GM19025 (cell line): ENCODE measurements at regions not wholly inside any gene's neighbourhood (a gene's known extent, or its start where the extent isn't known, plus 50 kb on each side); places are given as distances from the start of the nearest gene placed in this dataset.
A peak's percentile ranks its signal among the peaks of the same experiment; 100 is the strongest.
"Not testable (repeated sequence)": the region's sequence is repeated elsewhere in the genome, so short reads cannot be mapped to it uniquely, and the experiment has no call there.

Experiments
- ATAC-seq: cut with Tn5 transposase; IDR thresholded peaks from one replicate; pipeline ENCODE4 v1.9.1; 2021; ENCODE audit warnings: mild to moderate bottlenecking, low read depth, moderate library complexity; ENCODE audit not compliant: unreplicated experiment

DNA sequence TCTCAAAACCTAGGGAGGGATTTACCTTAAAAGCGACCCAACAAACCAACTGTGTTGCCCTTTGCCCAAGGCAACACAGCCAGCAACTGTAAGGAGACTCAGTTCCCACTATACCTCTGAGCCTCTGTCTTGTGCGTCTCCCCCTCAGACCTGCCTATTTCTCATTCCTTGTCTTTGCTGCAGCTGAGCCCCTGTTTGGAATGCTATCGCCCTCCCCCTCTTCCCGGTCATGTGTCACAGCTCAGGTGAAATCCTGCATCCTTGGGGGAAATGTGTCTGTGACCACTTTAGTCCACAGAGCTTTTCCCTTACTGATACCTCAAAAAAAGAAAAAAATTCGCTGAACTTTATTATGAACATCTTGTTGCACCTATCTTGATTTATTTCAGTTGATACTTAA, 52.0 kb upstream of the LRIG1 start:
- ATAC-seq, result no peak

DNA sequence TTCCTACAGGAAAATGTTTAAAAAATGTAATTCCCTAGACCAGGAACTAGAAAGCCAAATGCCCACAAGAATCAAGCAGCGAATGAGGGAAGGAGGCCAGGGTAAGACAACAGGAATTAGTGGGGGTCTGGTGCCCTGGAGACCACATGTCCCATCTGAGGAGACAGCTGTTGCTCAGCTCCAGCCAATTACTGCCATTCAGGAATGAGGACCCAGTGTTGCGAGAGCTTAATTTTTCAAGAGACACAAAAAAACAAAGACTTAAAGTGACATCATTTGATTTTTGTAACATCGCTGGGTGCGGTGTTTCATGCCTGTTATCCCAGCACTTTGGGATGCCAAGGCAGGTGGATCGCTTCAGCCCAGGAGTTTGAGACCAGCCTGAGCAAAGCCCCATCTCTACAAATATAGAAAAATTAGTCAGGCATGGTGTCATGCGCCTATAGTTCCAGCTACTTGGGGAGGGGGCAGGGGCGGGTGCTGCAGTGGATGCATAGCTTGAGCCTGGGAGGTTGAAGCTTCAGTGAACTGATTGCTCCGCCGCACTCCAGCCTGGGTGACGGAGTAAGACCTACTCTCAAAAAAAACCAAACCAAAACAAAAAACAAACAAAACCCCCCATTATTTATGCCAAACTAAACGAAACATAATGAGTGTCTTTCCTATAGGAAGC, 52.8 kb upstream of the LRIG1 start:
- ATAC-seq, result no peak

DNA sequence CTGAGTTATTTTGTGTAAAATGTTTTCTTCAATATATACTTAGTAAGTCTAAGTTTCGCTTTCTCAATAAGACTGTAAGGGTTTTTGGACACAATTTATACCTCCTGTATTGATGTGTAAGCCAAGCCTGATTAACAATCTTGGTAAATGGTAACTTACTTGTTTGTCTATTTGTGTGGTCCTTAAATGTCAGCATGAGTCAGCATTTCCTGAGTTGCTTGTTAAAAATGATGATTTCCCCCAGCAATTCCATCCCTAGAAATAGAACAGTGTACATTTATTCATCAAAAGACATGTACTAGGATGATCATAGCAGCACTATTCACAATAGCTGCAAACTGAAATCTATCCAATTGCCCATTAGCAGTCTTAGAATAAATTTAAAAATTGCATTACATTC, 53.4 kb upstream of the LRIG1 start:
- ATAC-seq, result no peak

DNA sequence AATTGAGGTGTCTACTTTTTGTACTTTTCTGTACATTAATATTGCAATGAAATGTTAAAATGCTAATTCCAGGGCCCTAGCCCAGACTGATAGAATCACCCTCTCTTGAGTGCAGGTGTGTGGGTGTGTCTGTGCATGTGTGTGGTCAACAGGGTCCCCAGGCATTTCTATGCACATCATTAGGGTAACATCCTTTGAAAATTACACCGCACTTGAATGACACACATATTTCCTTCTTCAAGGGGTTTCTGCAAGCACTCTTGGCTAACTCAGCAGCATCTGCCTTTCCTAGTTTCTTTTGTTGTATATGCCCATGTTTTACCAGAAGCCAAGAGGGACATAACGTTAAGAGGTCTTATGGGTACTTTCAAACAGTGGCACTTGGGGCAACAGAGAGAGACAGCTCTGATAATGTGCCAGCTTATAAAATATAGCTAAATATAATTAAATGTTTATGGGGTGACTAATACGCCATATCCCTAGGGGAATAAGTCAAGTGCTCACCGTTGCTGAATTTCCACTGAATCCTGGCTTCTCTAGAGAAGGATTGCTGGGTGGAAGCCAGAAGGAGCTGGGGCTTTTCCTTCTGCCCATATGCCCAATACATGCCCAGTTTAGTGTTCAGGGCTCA, 54.5 kb upstream of the LRIG1 start:
- no peak for ATAC-seq

DNA sequence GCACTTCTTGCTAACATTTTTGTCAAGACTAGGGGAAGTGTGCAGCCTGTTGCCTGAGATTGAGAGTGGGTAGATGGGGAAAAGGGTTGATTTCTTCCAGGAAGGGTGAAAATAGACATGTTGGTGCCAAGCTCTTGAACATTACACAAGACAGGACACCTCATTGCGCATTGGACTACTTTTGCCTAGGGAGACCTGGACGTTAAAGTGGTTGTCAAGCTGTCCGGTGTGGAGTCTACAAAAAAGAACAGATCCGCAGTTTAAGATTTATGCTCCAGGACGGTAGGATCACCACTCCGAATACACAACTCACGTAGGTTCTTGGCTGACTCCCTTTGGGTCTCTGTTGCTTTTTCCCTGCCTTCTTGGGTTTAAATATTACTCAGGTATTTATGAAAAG, 56.3 kb upstream of the LRIG1 start:
- ATAC-seq, result no peak

DNA sequence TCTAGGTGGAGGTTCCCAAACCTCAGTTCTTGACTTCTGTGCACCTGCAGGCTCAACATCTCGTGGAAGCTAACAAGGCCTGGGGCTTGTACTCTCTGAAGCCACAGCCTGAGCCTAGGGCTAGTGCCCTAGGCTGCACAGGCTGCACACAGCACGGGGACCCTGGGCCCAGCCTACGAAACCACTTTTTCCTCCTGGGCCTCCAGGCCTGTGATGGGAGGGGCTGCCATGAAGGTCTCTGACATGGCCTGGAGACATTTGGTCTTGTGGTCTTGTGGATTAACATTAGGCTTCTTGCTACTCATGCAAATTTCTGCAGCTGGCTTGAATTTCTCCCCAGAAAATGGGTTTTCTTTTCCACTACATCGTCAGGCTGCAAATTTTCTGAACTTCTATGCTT, 59.1 kb upstream of the LRIG1 start:
- ATAC-seq, result not testable (repeated sequence)

DNA sequence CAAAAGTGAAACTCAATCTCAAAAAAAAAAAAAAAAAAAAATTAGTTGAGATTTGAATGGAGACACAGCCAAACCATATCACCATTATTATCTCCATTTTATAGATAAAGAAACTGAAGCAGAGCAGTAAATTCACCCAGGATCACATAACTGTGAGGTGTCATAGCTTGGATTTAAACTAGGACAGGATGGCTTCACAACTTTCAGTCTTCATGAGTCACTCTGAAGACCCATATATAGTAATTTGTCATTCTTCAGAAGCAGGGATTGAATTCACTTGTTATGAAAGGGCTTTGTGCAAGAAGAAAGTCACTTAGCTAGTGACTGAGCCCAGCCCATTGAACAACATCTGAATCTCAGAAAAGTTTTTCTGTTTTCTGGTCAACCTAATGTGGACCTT, 60.5 kb upstream of the LRIG1 start:
- ATAC-seq, result no peak

DNA sequence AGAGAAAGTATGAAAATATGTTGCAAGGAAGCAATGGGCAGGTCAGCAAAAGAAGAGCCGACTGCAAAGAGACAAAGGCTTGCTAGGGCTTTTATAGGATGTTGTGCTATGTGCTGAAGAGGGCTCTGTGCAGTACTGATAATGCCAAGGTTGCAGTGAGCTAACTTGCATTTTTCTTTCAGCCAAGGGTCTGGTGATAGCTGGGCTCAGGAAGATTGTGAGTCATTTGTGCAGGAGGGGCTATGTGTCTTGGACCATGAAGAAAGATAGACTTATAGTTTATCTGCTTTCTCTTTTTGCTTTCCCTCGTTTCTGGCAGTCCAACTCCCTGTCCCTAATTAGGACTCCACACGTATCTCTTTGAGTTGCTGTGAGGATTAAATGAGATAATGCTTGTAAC, 64.5 kb upstream of the LRIG1 start:
- no peak for ATAC-seq

DNA sequence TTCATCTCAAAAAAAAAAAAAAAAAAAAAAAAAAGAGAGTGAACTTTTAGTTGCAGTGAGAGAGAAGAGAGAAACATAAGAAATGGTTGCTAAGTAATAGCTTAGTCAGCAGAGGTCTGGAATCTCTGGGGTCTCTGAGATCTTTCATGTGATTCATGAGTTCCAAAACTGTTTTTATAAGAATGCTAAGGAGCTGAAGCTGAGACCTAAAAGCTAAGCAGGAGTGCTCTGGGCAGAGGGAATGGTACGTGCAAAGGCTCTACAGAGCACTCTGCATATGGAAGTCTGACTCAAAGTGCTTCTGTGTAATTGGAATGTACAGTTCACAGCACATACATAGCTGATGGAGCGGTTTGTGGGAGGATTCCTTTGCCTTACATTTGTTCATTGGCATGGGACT, 66.3 kb upstream of the LRIG1 start:
- no peak for ATAC-seq

DNA sequence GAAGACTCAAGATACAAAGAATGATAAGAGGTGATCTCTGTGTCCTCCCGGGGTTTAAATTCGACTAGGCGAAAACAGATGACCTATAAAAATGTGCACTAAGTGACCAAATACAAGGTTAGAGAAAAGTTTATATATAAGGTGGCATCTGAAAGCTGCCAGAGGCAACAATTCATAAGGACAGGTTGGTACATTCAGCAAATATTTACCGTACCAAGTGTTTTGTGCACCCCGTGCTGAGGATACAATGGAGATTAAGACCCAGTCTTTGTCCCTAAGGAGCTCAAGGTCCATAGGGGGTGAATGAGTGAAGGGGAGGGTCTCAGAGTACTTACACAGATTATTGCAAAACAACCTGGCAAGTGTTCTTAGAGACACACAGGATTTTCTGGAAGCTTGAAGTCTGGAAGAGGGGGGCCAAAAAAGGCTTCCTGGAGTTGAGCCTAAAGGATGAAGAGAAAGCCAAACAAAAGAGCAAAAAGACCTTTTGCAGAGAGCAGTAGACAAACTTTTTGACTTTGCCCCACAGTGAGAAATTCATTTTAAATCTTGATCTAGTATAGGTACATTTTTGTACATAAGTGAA, 71.4 kb upstream of the LRIG1 start:
- no peak for ATAC-seq

DNA sequence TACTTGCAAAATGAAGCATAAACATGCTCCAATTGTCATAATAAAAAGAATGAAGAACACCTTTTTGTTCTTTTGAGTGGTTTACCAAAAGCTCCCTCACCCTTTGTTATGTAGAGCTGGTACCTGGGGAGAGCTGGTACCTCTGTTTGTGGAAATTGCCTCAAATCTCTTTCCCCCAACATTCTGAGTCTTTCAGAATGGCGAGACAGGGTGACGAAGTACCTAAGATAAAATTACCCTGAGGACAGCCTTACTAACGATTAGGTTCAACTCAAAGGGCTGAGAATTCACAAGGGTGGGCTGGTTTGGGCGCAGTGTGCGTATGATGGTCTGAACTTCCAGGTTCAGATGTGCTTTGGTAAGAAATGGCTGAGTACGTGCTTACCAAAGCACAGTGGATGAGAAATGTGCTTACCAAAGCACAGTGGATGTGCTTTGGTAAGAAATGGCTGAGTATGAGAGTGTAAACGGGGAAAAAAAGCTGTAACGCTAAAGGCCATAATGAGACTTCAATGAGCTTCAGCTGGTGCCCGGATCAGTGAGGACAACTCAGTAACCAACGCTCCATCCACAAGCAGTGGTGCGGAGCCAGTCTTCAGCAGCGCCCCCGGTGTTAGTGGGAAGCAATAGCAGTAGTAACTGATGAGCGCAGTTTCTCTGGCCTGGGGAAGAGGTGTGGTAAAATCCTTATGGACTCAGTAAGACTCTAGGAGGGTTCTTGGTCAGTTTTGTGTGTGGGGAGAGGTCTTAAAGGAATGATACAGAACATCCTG, 72.3 kb upstream of the LRIG1 start:
- no peak for ATAC-seq

DNA sequence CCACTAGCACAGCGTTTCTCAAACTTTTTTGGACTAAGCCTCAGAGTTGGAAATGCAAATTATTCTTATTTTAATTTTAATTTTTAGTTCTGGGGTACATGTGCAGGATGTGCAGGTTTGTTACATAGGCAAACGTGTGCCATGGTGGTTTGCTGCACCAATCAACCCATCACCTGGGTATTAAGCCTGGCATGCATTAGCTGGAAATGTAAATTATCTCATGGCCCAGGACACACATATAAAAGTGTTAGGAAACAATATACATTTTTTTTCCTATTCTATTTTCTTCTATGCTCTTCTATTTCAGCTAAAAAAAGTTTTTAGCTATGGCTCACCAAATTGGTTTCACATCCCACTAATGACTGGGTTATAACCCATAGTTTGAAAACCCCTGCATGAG, 73.3 kb upstream of the LRIG1 start:
- ATAC-seq, result no peak

DNA sequence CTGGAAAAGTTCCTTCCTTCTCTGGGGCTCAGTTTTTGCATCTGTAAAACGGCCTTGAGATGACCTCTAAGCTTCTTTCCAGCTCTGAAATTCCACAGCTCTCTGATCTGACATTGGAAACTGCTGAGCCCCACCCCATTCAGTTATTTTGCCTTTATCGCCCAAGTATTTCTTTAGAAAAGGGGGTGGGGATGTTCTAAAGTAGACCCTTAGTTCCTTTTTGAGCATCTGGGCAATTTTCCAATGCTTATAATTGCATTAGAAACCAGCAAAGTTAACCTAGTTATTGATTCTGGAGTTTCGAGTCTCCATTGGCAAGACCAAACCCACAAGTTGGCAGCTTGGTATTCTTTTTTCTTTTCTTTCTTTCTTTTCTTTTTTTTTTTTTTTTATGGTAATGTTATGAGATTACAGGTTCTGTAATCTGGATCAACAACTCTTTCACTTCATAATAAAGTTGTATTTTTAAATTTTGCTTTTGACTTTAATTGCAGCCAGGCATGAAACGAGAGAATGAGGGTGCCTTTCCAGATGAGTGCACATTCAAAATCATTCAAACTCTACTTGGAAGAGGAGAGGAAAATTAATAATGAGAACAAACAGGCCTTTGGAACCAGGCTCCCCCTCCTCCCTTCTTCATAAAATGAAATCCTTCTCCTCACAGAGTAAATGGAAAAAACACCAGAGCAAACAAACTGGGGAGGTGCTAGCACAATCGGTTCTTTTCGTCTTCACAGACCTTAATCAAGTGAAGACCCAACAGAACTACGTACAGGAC, 76.8 kb upstream of the LRIG1 start:
- ATAC-seq, result no peak

DNA sequence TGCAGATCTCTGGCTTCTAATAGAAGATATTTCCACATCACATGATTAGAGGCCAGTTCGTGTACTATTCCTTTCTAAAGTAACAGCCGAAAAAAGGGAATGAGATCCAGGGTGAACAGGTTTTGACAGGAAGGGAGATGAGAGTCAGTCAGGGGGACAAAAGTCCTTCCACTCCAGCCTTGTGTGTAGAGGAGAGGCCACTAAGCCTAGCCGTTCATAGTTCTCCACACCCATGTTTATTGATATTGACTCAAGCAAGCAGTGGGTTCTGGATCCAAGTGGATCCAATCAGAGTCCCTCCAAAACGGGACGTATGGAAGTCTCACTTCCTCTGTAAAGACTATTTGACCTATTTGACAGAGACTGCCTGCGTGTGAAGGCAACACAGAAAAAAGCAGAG, 80.4 kb upstream of the LRIG1 start:
- no peak for ATAC-seq

DNA sequence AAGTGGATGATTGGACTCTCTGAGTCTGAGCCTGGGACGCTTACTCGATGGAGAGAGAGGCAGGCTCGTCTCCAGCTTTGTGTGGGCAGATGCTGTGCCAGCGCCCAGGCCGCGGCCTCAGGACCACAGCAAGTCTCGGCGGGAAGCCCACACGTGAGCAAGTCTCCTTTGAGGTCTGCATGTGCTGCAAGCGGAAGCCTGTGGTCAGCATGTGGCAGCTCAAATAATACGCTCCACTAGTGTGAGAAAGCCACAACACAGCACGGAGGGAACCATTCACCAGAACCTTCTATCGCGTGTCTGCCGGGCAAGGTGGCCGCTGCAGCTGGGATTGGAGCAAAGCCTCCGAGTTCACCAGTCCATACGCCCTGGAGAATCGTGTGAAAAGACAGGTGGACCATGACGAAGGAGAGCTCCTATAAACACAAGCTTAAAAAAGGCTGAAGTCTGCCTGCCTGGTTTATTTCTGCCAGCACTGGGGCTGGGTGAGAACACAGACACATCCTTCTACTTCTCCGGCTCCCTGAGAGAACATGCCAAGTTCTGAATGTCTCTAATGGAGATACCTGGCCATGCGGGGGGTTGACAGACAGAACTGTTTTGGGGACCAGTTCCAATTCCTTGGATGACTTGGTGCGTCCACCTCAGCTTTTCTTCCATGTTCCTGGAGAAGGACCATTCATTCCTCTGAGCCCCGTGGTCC, 82.0 kb upstream of the LRIG1 start:
- ATAC-seq, result peak; percentile 84

DNA sequence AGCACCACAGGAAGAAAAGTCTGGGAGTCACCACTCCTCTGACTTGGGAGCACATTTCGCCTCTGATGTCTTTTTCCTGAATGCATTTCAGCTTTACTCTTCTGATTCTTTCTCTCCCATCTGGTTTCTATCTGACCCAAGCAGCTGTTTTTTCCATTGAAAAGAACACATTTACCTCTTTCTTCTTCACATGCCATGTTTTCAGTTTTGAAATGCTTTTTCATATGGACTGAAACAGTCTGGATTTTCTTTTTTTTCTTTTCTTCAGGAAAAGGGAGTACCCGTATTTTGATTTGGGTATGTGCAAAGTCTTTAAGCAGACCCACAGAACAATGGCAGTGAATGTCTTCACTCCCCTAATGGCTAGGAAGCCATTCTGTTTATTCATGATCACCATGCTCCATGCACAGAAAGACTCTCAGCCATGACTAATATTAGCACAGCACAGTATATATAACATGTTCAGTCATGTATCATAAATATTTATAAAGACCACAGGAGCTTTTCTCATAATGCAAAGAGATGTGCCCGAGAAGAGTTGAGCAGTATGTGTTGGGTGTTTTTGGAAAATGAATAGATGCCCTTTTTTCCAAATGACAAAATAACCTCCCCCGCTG, 82.7 kb upstream of the LRIG1 start:
- no peak for ATAC-seq

DNA sequence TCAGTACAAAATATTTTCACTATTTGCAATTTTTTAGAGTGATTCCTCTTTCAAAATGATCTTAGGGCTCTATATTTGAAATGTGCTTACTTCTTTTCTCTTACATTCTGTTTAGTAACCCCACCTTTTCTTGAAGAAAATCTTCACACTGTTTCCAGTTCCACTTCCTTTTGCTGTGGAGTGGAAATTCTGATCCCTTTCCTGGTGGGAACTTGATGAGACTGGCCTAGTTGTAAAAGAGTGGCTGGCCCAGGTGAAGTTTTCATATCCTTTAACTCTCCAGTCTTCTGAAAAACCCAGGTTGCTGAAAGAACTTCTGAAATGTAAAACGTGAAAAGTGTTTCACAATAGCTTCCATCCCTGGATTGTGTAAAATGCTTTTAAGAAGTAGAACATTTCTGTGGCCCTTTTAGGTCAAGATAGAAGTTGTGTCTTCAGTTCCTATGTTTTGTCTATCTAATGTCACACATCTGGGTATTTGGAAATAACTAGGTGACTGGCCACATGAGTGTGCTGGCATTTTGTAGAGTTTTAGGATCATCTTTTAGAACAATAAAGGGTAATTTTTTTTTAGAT, 84.8 kb upstream of the LRIG1 start:
- ATAC-seq, result no peak

DNA sequence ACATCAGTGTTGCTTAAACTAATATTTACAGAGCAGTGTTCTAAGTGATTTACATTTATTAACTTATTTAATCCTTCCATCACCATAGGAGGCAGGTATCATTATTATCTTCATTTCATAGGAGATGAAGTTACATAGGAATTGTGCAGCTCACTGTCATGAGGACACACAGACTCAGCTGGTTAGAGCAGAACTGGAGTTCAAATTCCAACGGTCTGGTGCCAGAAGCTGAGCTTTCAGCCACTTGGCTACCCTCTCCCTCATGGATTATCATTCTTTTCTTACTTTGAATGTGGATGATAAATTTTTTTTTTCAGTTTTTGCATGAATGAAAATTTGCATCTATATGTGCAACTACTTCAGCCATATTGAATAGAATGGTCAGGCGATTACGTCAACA, 86.0 kb upstream of the LRIG1 start:
- ATAC-seq, result no peak

DNA sequence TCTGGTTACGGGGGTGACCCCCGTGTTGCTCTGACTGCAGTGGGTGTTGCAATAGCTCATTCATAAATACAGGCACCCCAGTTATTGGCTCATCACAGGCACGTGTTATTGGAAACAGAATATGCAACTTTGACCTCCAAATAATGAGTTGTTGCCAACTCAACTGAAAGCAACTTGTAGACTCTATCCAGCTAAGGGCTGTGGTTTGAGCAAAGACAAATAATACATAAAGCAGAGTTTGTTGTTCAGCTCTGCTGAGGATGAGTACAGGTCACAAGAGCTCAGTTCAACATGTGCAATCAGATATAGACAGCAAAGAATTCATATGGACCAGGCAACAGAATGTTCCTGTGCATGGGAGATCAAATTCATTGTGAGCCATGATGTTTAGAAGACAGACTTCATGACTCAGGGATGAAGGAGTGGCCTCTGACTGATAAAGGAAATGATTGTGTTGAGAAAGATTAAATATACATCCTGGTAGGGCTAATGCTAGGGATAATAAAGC, 87.6 kb upstream of the LRIG1 start:
- ATAC-seq, result no peak
